K562 (cell line): ENCODE measurements at regions not wholly inside any gene's neighbourhood (a gene's known extent, or its start where the extent isn't known, plus 50 kb on each side); places are given as distances from the start of the nearest gene placed in this dataset.

Experiments used
- ATAC-seq: fragments of 200-7000 bp; cut with Tn5 transposase; 3 replicates; pipeline ENCODE4 v1.9.1; 2020; ENCODE audit warnings: moderate library complexity
- BruUV-seq: library from RNA; stranded (reverse); fragments of 400-500 nt; replicated peaks from 2 replicates; lab custom pipeline; 2021; lab: Mats Ljungman, UMichigan
- CTCF ChIA-PET: fragments of 300-600 bp; formaldehyde crosslinking; extraction: SDS; loops from one replicate; lab custom pipeline; 2021; ENCODE audit warnings: low intra/inter-chr PET ratio; lab: Yijun Ruan, JAX
- POLR2A ChIA-PET: fragments of 300-600, 350-650 bp; sonication (Branson Sonifier 250); formaldehyde crosslinking; extraction: SDS; loops from one replicate; lab custom pipeline; 2021; ENCODE audit warnings: antibody characterized with exemption, inconsistent platforms; lab: Yijun Ruan, JAX
- DNase-seq, 4 experiments: peaks; one replicate each; pipeline versions ENCODE4 v3.0.0 to v3.0.0-alpha.2; 2011 to 2018; ENCODE audit warnings: low spot score in 3 of 4, mixed read lengths in 3 of 4; ENCODE audit errors: extremely low read depth in 1 of 4
- FAIRE-seq: peaks from 2 replicates; lab custom pipeline; 2011; peaks lifted over from hg19 to GRCh38; lab: Jason Lieb, UNC
- H2AFZ ChIP-seq: 2 replicates; pipeline ENCODE4 v1.6.0; 2011; ENCODE audit warnings: low read depth, low read length, control low read depth, inconsistent platforms
- H3K27ac ChIP-seq: fragments of 200-600 bp; 3 replicates; pipeline ENCODE4 v1.8.0; 2011; ENCODE audit warnings: low read depth, mild to moderate bottlenecking, control low read depth, inconsistent platforms, low read length, moderate library complexity, mixed read lengths; ENCODE audit errors: extremely low read depth
- H3K27me3 ChIP-seq, 2 experiments: fragments of 300-600 bp in 1 of 2; 2 replicates in 1 of 2; 3 replicates in 1 of 2; pipeline versions ENCODE4 v1.6.0 to v1.8.0; 2011; ENCODE audit warnings: inconsistent platforms in 2 of 2, low read length in 2 of 2, mild to moderate bottlenecking in 1 of 2, mixed read lengths in 1 of 2, moderate library complexity in 1 of 2; ENCODE audit not compliant: control insufficient read depth in 2 of 2, insufficient read depth in 2 of 2
- H3K36me3 ChIP-seq: fragments of 300-600 bp; 3 replicates; pipeline ENCODE4 v1.8.0; 2011; ENCODE audit warnings: mild to moderate bottlenecking, low read length, inconsistent platforms; ENCODE audit not compliant: control insufficient read depth, insufficient read depth
- H3K4me1 ChIP-seq, 2 experiments: fragments of 200-600 bp in 1 of 2; replicated peaks in 1 of 2; 2 replicates in 1 of 2; 3 replicates in 1 of 2; pipeline versions ENCODE4 v1.5.1 to v1.8.0; 2011; ENCODE audit warnings: inconsistent platforms in 2 of 2, low read length in 2 of 2, mild to moderate bottlenecking in 1 of 2, mixed read lengths in 1 of 2, moderate library complexity in 1 of 2; ENCODE audit not compliant: control insufficient read depth in 2 of 2, insufficient read depth in 2 of 2
- H3K4me2 ChIP-seq: 2 replicates; pipeline ENCODE4 v1.6.1; 2011; ENCODE audit warnings: low read length, control low read depth, inconsistent platforms, mixed read lengths; ENCODE audit not compliant: insufficient read depth
- H3K4me3 ChIP-seq: fragments of 200-600 bp; sonication (generic), shearing (Covaris generic); 2 replicates; pipeline ENCODE4 v1.5.1; 2016; ENCODE audit warnings: control low read depth, inconsistent platforms
- H3K79me2 ChIP-seq: fragments of 200-600 bp; 3 replicates; pipeline ENCODE4 v1.8.0; 2011; ENCODE audit warnings: low read length, inconsistent platforms; ENCODE audit not compliant: control insufficient read depth, insufficient read depth
- H3K9ac ChIP-seq, 2 experiments: 2 replicates each; pipeline versions ENCODE4 v1.6.0 to v1.6.1; 2011; ENCODE audit warnings: low read depth in 2 of 2, low read length in 2 of 2, control low read depth in 1 of 2, inconsistent platforms in 1 of 2, mild to moderate bottlenecking in 1 of 2, mixed read lengths in 1 of 2; ENCODE audit not compliant: insufficient read depth in 1 of 2
- H3K9me1 ChIP-seq: one replicate; pipeline ENCODE4 v1.6.0; 2011; ENCODE audit warnings: inconsistent platforms, mild to moderate bottlenecking, low read length, moderate library complexity; ENCODE audit not compliant: control insufficient read depth, insufficient read depth
- H3K9me3 ChIP-seq: replicated peaks from 2 replicates; pipeline ENCODE4 v1.5.1; 2011; ENCODE audit warnings: low read depth, low read length, inconsistent platforms; ENCODE audit not compliant: control insufficient read depth, insufficient read depth
- H4K20me1 ChIP-seq: replicated peaks from 2 replicates; pipeline ENCODE4 v1.6.1; 2011; ENCODE audit warnings: low read length, inconsistent platforms, mixed read lengths; ENCODE audit not compliant: control insufficient read depth, insufficient read depth
- HDAC2 ChIP-seq: fragments of 450-650 bp; IDR thresholded peaks from 2 replicates; pipeline ENCODE4 v1.6.1; 2016; ENCODE audit warnings: mild to moderate bottlenecking
- HIVEP1 ChIP-seq: fragments of 250-450 bp; sonication (Bioruptor Pico); IDR thresholded peaks from 2 replicates; pipeline ENCODE4 v1.4.0; 2020; ENCODE audit warnings: mild to moderate bottlenecking
- NCOA2 ChIP-seq, 2 experiments: fragments of 450-650 bp; IDR thresholded peaks; 2 replicates each; pipeline ENCODE4 v1.6.1; 2018; ENCODE audit warnings: mild to moderate bottlenecking in 2 of 2, moderate library complexity in 1 of 2; ENCODE audit not compliant: partially characterized antibody in 2 of 2
- NR2C2 ChIP-seq, 2 experiments: fragments of 200-800 bp in 1 of 2; sonication (Bioruptor generic) in 1 of 2; sonication (generic) in 1 of 2; formaldehyde crosslinking in 1 of 2; IDR thresholded peaks; 2 replicates each; pipeline versions ENCODE4 v1.6.1 to v1.8.0; 2016 to 2022; ENCODE audit warnings: mild to moderate bottlenecking in 1 of 2, missing compliant biosample characterization in 1 of 2, missing genetic modification characterization in 1 of 2, missing genetic modification reagents in 1 of 2
- PHTF2 ChIP-seq: fragments of 250-450 bp; sonication (Bioruptor Pico); IDR thresholded peaks from 2 replicates; pipeline ENCODE4 v1.5.0; 2021; ENCODE audit warnings: mild to moderate bottlenecking
- RHOXF2B ChIP-seq: fragments of 250-450 bp; sonication (Bioruptor Pico); conservative IDR thresholded peaks from 2 replicates; pipeline ENCODE4 v1.5.1; 2021
- SOX6 ChIP-seq: fragments of 450-650 bp; IDR thresholded peaks from 2 replicates; pipeline ENCODE4 v1.6.1; 2014; ENCODE audit warnings: mild to moderate bottlenecking
- WGBS: fragments of 100-300 bp; shearing (Covaris generic); methylation state at CpG from one replicate; pipeline ENCODE4 v1.1.6; 2016; ENCODE audit warnings: low coverage, mixed read lengths; ENCODE audit not compliant: insufficient coverage; ENCODE audit errors: missing lambda C conversion rate; 5-methylcytosine and 5-hydroxymethylcytosine counted together
- in situ Hi-C: fragments of 300-500 bp; cut with MboI; formaldehyde crosslinking; loops from 4 replicates; pipeline ENCODE4 v1.15.0; 2018; ENCODE audit warnings: inconsistent platforms, mixed read lengths
- intact Hi-C: fragments of 100-400 bp; cut with micrococcal nuclease; formaldehyde crosslinking; loops from 2 replicates; pipeline ENCODE4 v1.14.2; 2022
- TF ChIP-seq, protein P1 (sequence below): fragments of 450-650 bp; IDR thresholded peaks from 2 replicates; pipeline ENCODE4 v1.6.1; 2016
- TF ChIP-seq, protein P2 (sequence below): fragments of 250-450 bp; sonication (Bioruptor Pico); IDR thresholded peaks from 2 replicates; pipeline ENCODE4 v1.8.0; 2021; ENCODE audit warnings: moderate library complexity, mild to moderate bottlenecking, inconsistent platforms

DNA sequence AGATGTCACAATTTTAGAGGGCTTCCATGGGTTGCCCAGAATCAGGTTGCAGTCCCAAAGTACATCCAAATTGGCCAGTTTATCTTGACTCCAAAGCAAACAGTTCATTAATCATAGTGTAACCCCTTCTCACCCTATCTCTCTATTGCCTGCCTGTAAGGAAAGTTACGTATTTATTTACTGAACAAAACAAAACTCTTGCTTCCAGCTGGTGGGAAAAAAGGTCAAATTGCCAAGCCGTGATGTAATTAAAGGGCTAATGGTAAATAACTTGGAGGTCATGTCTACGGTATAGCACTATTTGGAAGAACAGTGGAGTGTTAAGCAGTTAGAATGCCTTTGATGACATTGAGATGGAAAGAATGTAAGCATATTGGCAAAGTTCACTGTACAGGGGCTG, 214.0 kb downstream of the DLEU7 start:
- Histone ChIP-seq H3K9ac (no peak overlapping the region), H3K36me3 (no peaks in the 10 kb centered on the region), H3K4me2 (no peak overlapping the region), H3K27ac (no peak overlapping the region), H3K4me1 (no peaks in the 10 kb centered on the region), H3K4me3 (no peak overlapping the region), H2AFZ (no peak overlapping the region), H4K20me1 (no peaks in the 10 kb centered on the region), H3K9me3 (no peaks in the 10 kb centered on the region), H3K79me2 (no peaks in the 10 kb centered on the region), H3K27me3 (no peaks in the 10 kb centered on the region), H3K9me1 (no peaks in the 10 kb centered on the region)
- ChIA-PET CTCF (no interaction called here), POLR2A (no interaction called here)
- no TSS peak for BruUV-seq
- intact Hi-C loops, result no loop called here
- ATAC-seq, result no peak
- no peak for FAIRE-seq
- WGBS, result 43% methylated on average over 3 of the region's 3 CpGs
- DNase-seq, result no peak
- no peak for TF ChIP-seq NR2C2 (CRISPR knock-in tag; IDR thresholded peaks at IDR 0.05)
- no peak for TF ChIP-seq NR2C2 (tag; IDR thresholded peaks at IDR 0.05)
- no peak for TF ChIP-seq PHTF2 (CRISPR knock-in tag)
- no peak for TF ChIP-seq HIVEP1 (CRISPR knock-in tag)
- no peak for TF ChIP-seq NCOA2 (IDR thresholded peaks at IDR 0.05; ENCODE audit: partially characterized antibody in 2 of 2)
- TF ChIP-seq, protein P1, sequence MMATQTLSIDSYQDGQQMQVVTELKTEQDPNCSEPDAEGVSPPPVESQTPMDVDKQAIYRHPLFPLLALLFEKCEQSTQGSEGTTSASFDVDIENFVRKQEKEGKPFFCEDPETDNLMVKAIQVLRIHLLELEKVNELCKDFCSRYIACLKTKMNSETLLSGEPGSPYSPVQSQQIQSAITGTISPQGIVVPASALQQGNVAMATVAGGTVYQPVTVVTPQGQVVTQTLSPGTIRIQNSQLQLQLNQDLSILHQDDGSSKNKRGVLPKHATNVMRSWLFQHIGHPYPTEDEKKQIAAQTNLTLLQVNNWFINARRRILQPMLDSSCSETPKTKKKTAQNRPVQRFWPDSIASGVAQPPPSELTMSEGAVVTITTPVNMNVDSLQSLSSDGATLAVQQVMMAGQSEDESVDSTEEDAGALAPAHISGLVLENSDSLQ, result no peak
- TF ChIP-seq, protein P2, sequence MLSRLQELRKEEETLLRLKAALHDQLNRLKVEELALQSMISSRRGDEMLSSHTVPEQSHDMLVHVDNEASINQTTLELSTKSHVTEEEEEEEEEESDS (CRISPR knock-in tag), result no peak
- no peak for TF ChIP-seq RHOXF2B (CRISPR knock-in tag)
- TF ChIP-seq SOX6, result no peak
- TF ChIP-seq HDAC2, result no peak
- in situ Hi-C loops, result no loop called here
